CD4-positive, CD25-positive, alpha-beta regulatory T cell (primary cell): ENCODE measurements at regions not wholly inside any gene's neighbourhood (a gene's known extent, or its start where the extent isn't known, plus 50 kb on each side); places are given as distances from the start of the nearest gene placed in this dataset.

Experiments used
- ATAC-seq, 2 donors: fragments of 150-1000 bp; cut with Tn5 transposase; one replicate each; pipeline ENCODE4 v1.10.0; 2021; ENCODE audit warnings: low read depth in 2 of 2, moderate number of reproducible peaks in 2 of 2, moderate library complexity in 1 of 2
- DNase-seq, 3 donors: peaks; one replicate each; pipeline versions ENCODE4 v3.0.0 to v3.0.0-alpha.2; 2012 to 2022; ENCODE audit warnings: mixed read lengths in 1 of 3
- H3K27ac ChIP-seq: one replicate; pipeline ENCODE4 v1.7.0; 2013; ENCODE audit warnings: mild to moderate bottlenecking, low read length; ENCODE audit not compliant: insufficient read depth, poor library complexity, severe bottlenecking
- H3K27me3 ChIP-seq: one replicate; pipeline ENCODE4 v1.7.0; 2013; ENCODE audit warnings: low read length; ENCODE audit not compliant: control insufficient read depth, insufficient read depth
- H3K36me3 ChIP-seq: one replicate; pipeline ENCODE4 v1.7.0; 2013; ENCODE audit warnings: mild to moderate bottlenecking, low read length, moderate library complexity; ENCODE audit not compliant: control insufficient read depth, insufficient read depth
- H3K4me1 ChIP-seq: 2 replicates; pipeline ENCODE4 v1.7.0; 2013; ENCODE audit warnings: mild to moderate bottlenecking, low read length; ENCODE audit not compliant: insufficient read depth, control insufficient read depth, poor library complexity, severe bottlenecking
- H3K4me3 ChIP-seq: one replicate; pipeline ENCODE4 v1.7.0; 2013; ENCODE audit warnings: low read depth, mild to moderate bottlenecking, low read length, moderate library complexity
- H3K9me3 ChIP-seq, 2 experiments: 1 replicate in 1 of 2; 2 replicates in 1 of 2; pipeline ENCODE4 v1.7.0; 2013; ENCODE audit warnings: low read length in 2 of 2, mild to moderate bottlenecking in 1 of 2, moderate library complexity in 1 of 2; ENCODE audit not compliant: control insufficient read depth in 2 of 2
- H3K27ac Mint-ChIP-seq, 3 donors: one replicate each; pipeline ENCODE4 v1.8.0; 2020 to 2022; ENCODE audit warnings: mild to moderate bottlenecking in 3 of 3, mixed read lengths in 3 of 3, moderate library complexity in 2 of 3
- H3K27me3 Mint-ChIP-seq: one replicate; pipeline ENCODE4 v1.8.0; 2022; ENCODE audit warnings: mild to moderate bottlenecking, mixed read lengths
- H3K36me3 Mint-ChIP-seq: one replicate; pipeline ENCODE4 v1.8.0; 2020; ENCODE audit warnings: mixed read lengths
- H3K4me1 Mint-ChIP-seq, 4 donors: one replicate each; pipeline ENCODE4 v1.8.0; 2020 to 2022; ENCODE audit warnings: mixed read lengths in 4 of 4, mild to moderate bottlenecking in 1 of 4
- H3K4me3 Mint-ChIP-seq, 4 donors: one replicate each; pipeline ENCODE4 v1.8.0; 2020 to 2022; ENCODE audit warnings: mild to moderate bottlenecking in 4 of 4, mixed read lengths in 4 of 4, moderate library complexity in 3 of 4
- H3K9me3 Mint-ChIP-seq, 7 donors: one replicate each; pipeline ENCODE4 v1.8.0; 2020 to 2022; ENCODE audit warnings: mixed read lengths in 7 of 7, mild to moderate bottlenecking in 3 of 7, moderate library complexity in 2 of 7

DNA sequence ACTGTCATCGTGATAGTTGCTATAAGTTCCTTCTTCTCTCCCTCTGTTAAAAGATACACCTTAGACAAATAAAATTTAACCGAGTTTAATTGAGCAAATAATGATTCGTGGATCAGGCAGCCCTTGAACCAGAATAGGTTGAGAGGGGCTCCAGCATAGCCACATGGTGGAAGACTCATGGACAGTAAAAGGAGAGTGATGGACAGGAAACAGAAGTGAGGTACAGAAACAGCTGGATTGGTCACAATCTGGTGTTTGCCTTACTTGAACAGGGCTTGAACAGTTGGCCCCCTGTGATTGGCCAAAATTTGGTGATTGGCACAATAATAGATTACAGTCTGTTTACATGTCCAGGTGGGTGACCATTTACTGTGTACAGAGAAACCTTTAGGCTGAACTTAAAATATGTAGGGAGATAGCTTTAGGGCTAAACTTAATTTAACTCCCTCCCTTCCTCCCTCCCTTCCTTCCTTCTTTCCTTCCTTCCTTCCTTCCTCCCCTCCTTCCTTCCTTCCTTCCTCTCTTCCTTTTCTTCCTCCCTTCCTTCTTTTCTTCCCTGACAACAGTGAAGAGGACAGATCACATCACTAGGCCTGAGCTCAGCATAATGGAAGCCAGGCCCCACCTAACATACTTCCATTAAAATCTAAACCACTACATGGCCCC, 531.8 kb upstream of the JARID2 start:
- H3K27me3 Mint-ChIP-seq = no peaks in the 10 kb centered on the region
- no peak overlapping the region for H3K4me3 ChIP-seq
- peaks cover 0 to 12% (median 6%) of the 10 kb centered on the region in 4 donors for H3K4me1 Mint-ChIP-seq
- H3K9me3 ChIP-seq = no peaks in the 10 kb centered on the region
- H3K27me3 ChIP-seq = no peaks in the 10 kb centered on the region
- no peak overlapping the region for H3K27ac Mint-ChIP-seq
- H3K9me3 Mint-ChIP-seq = no peaks in the 10 kb centered on the region
- no peaks in the 10 kb centered on the region for H3K36me3 ChIP-seq
- H3K4me1 ChIP-seq = no peaks in the 10 kb centered on the region
- H3K4me3 Mint-ChIP-seq = no peak overlapping the region
- H3K36me3 Mint-ChIP-seq = no peaks in the 10 kb centered on the region
- H3K27ac ChIP-seq = no peak overlapping the region
- DNase-seq (no peak), ATAC-seq (no peak)

DNA sequence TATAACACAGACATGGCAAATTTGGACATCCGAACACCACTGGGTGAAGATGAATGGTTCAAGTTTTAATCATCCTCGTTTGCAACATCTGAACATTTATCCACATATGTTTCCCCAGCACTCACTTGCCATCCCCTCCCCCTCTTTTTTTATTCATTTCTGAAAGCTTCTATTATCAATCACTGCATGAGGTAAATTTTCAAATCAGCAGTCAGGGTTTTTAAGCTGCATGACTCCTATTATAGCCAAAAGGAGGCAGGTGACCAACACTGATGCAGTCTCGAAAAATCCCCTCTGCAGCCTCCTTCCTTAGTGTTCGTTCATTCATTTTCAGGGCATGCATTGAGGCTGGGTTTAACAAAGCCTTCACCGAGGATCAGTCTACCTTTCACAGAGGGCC, 530.8 kb upstream of the JARID2 start:
- ATAC-seq (no peak), DNase-seq (no peak)
- H3K27ac Mint-ChIP-seq = no peak overlapping the region
- H3K27me3 Mint-ChIP-seq = no peaks in the 10 kb centered on the region
- H3K27me3 ChIP-seq = no peaks in the 10 kb centered on the region
- no peaks in the 10 kb centered on the region for H3K36me3 ChIP-seq
- H3K4me3 Mint-ChIP-seq = no peak overlapping the region
- no peaks in the 10 kb centered on the region for H3K9me3 ChIP-seq
- H3K4me1 Mint-ChIP-seq = peaks cover 0 to 17% (median 8%) of the 10 kb centered on the region in 4 donors
- no peak overlapping the region for H3K27ac ChIP-seq
- no peak overlapping the region for H3K4me3 ChIP-seq
- H3K4me1 ChIP-seq = no peaks in the 10 kb centered on the region
- no peaks in the 10 kb centered on the region for H3K36me3 Mint-ChIP-seq
- H3K9me3 Mint-ChIP-seq = no peaks in the 10 kb centered on the region

DNA sequence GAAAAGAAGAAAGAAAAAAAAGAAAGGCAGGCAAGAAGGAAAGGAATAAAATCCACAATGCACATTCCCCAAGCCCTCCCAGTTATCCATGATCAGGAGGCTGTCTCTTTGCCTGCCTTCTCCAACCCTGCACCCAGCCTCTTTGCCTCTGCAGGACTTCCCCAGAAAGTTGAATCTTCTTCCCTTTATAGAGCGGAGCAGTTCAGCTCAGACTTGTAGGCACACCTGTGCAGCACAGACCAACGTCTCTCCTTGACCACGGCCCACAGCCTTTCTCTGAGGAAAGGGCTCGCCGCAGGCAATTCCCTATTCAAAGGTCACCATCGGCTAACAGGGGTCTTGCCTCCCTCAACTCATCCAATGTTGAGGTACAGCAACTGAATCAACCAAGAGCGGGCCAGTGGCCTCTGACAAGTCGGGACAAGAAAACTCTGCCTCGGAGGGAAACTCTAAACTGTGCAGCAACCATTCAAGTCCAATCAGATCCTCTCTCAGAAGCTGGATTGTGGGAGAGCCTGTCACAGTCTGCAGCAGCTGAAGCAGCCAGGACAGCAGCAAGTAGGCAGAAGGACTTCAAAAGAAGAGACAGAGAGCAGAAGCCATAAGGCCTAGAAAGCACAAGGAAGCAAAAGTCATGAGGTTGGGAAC, 529.2 kb upstream of the JARID2 start:
- ATAC-seq = no peak
- H3K27me3 Mint-ChIP-seq = no peaks in the 10 kb centered on the region
- H3K4me1 ChIP-seq = no peaks in the 10 kb centered on the region
- no peaks in the 10 kb centered on the region for H3K36me3 ChIP-seq
- no peaks in the 10 kb centered on the region for H3K9me3 ChIP-seq
- H3K36me3 Mint-ChIP-seq = no peaks in the 10 kb centered on the region
- H3K27ac Mint-ChIP-seq = peak overlapping the region in 1 of 3 donors; percentile 3
- H3K27me3 ChIP-seq = no peaks in the 10 kb centered on the region
- no peak for DNase-seq
- no peak overlapping the region for H3K27ac ChIP-seq
- H3K4me3 Mint-ChIP-seq = peak overlapping the region in 1 of 4 donors; percentile 2
- no peak overlapping the region for H3K4me3 ChIP-seq
- H3K9me3 Mint-ChIP-seq = no peaks in the 10 kb centered on the region
- peaks cover 0 to 26% (median 5%) of the 10 kb centered on the region in 4 donors for H3K4me1 Mint-ChIP-seq

DNA sequence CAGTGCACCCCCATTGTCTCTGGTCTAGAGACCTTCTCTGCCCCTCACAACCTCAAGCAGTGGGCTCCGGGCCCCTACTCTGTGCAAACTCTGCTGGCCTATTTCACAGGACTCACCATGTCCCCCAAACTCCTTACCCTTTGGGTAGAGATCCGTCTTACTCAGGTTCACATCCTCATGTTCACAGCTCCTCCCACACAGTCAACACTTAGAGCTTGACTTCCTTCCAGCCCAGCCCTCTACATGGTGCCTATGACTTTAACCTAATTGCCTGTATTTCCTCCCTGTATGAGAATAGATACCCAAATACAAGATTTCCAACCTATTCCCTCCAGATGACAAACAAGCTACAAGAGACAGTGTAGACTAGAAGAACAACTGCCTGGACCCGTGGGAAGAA, 528.6 kb upstream of the JARID2 start:
- Mint-ChIP-seq H3K9me3 (no peaks in the 10 kb centered on the region), H3K27ac (peak overlapping the region in 2 of 3 donors; percentile 3 to 87), H3K36me3 (no peaks in the 10 kb centered on the region), H3K4me3 (peak overlapping the region in 1 of 4 donors; percentile 2), H3K27me3 (no peaks in the 10 kb centered on the region), H3K4me1 (peaks cover 0 to 26% (median 5%) of the 10 kb centered on the region in 4 donors)
- DNase-seq (peak in 1 of 3 donors; percentile 49), ATAC-seq (peak; percentile 59 to 68)
- H3K4me1 ChIP-seq = no peaks in the 10 kb centered on the region
- H3K27me3 ChIP-seq = no peaks in the 10 kb centered on the region
- no peaks in the 10 kb centered on the region for H3K9me3 ChIP-seq
- H3K4me3 ChIP-seq = no peak overlapping the region
- H3K36me3 ChIP-seq = no peaks in the 10 kb centered on the region
- H3K27ac ChIP-seq = no peak overlapping the region

DNA sequence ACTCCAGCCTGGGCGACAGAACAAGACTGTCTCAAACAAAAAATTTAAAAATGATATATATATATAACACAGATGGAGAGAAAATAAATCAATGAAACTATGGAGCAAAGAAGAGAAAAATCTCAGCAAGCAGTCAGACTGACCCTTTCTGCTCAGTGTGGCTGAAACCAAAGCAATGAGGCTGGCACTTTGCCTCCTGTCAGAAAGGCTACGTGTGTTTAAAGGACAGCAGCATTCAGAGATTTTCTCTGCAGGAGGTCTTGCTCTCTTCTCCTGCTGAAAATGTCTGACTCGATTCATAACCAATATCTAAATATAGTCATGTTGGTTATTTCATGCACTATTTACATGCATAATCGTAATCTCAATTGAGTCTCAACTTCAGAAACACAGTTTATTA, 527.0 kb upstream of the JARID2 start:
- H3K27me3 ChIP-seq = no peaks in the 10 kb centered on the region
- Mint-ChIP-seq H3K27ac (no peak overlapping the region), H3K4me1 (peaks cover 0 to 39% (median 8%) of the 10 kb centered on the region in 4 donors), H3K27me3 (no peaks in the 10 kb centered on the region), H3K9me3 (peaks cover 0 to 2% (median 0%) of the 10 kb centered on the region in 7 donors), H3K36me3 (no peaks in the 10 kb centered on the region), H3K4me3 (no peak overlapping the region)
- H3K4me1 ChIP-seq = no peaks in the 10 kb centered on the region
- H3K9me3 ChIP-seq = no peaks in the 10 kb centered on the region
- DNase-seq (no peak), ATAC-seq (no peak)
- no peaks in the 10 kb centered on the region for H3K36me3 ChIP-seq
- H3K27ac ChIP-seq = no peak overlapping the region
- H3K4me3 ChIP-seq = no peak overlapping the region

DNA sequence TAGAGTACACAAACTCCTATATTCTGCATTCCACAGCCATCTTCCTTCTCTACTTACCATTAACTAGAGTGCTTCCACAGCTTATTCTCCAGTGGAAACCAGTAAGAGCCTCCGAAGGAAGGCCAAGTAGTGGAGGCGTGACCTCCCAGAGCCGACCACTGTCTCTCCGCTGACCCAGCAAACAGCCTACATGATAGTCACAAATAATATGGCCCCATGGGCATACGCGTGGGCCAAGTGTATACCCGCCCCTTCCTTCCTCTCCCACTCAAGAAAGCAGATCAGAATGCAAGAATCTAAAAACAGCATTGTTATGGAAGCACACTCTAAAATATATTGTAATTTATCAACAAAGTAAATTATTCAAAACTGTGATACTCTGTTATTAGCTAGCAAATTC, 526.6 kb upstream of the JARID2 start:
- H3K4me1 Mint-ChIP-seq = peaks cover 0 to 41% (median 8%) of the 10 kb centered on the region in 4 donors
- Histone ChIP-seq H3K4me1 (no peaks in the 10 kb centered on the region), H3K27ac (no peak overlapping the region), H3K36me3 (no peaks in the 10 kb centered on the region), H3K4me3 (no peak overlapping the region), H3K27me3 (no peaks in the 10 kb centered on the region), H3K9me3 (no peaks in the 10 kb centered on the region)
- H3K36me3 Mint-ChIP-seq = no peaks in the 10 kb centered on the region
- ATAC-seq = no peak
- peaks cover 0 to 2% (median 0%) of the 10 kb centered on the region in 7 donors for H3K9me3 Mint-ChIP-seq
- H3K27me3 Mint-ChIP-seq = no peaks in the 10 kb centered on the region
- no peak overlapping the region for H3K27ac Mint-ChIP-seq
- DNase-seq = no peak
- no peak overlapping the region for H3K4me3 Mint-ChIP-seq

DNA sequence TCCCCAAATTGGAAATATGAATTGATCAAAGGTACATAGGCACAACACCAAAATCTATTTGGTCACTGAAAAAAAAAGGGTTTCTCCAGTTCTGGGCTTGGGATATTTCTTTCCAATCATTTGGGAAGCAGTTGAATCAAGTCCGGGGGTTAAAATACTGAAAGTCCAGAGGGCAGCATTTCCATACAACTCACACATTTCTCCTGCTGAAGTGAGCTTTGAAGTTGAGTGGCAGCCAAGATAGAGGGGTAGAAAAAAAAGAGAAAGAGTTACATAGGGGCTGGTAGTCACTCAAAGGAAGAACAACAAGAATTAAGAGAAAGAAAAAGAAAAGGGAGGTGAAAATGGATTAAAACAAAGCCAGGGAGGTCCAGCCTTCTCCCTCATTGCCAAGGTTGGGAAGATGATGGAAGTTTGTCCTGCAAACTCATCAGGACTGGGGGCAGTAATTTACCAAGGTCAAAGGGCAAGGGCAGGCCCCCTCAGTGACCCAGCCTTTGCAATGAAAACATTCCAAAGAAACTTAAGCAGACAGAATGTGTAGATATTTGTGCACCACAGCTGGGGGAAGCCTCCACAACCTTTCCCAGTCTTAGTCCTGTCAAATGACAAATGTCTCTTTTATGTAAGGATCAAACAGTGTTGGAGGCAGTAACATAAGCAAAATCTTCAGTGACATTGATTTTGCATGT, 525.3 kb upstream of the JARID2 start:
- Mint-ChIP-seq H3K36me3 (no peaks in the 10 kb centered on the region), H3K4me3 (no peak overlapping the region), H3K9me3 (peaks cover 0 to 2% (median 0%) of the 10 kb centered on the region in 7 donors), H3K4me1 (peaks cover 0 to 41% (median 8%) of the 10 kb centered on the region in 4 donors), H3K27me3 (no peaks in the 10 kb centered on the region), H3K27ac (peak overlapping the region in 1 of 3 donors; percentile 17)
- DNase-seq = no peak
- no peak for ATAC-seq
- Histone ChIP-seq H3K4me1 (no peaks in the 10 kb centered on the region), H3K4me3 (no peak overlapping the region), H3K27ac (no peak overlapping the region), H3K27me3 (no peaks in the 10 kb centered on the region), H3K9me3 (no peaks in the 10 kb centered on the region), H3K36me3 (no peaks in the 10 kb centered on the region)
